Spleen (tissue), 7 donors: ENCODE measurements at regions not wholly inside any gene's neighbourhood (a gene's known extent, or its start where the extent isn't known, plus 50 kb on each side); places are given as distances from the start of the nearest gene placed in this dataset.

Experiments
- CTCF ChIP-seq, 11 experiments: fragments of 200-600 bp in 7 of 11; fragments of 450-650 bp in 4 of 11; sonication (generic) in 4 of 11; IDR thresholded peaks in 8 of 11; conservative IDR thresholded peaks in 3 of 11; 1 replicate in 7 of 11; 2 replicates in 4 of 11; pipeline versions ENCODE4 v1.4.0 to v1.8.0; 2016 to 2021; ENCODE audit warnings: antibody characterized with exemption in 11 of 11, inconsistent platforms in 4 of 11, mild to moderate bottlenecking in 1 of 11
- POLR2A ChIP-seq, 3 donors: fragments of 450-650 bp; IDR thresholded peaks; one replicate each; pipeline ENCODE4 v1.5.1; 2017; ENCODE audit warnings: antibody characterized with exemption in 3 of 3, mild to moderate bottlenecking in 1 of 3
- donor health status: DM: no; HTN: no; CAD: no; lungs with moderate emphysema.
- donor health status: DM: no; HTN: no; CAD: no.
- donor health status: DM: no; HTN: no; CAD: no.

- TF ChIP-seq CTCF (IDR thresholded peaks at IDR 0.05 in 8 of 11, conservative IDR thresholded peaks at IDR 0.05 in 3 of 11) (no peak), POLR2A (IDR thresholded peaks at IDR 0.05) (no peak)
Observed at GRCh38 chr6:81023709-81024108, 728.8 kb downstream of the TENT5A start.
